Hippocampal formation (tissue), 2 donors: ENCODE measurements at regions not wholly inside any gene's neighbourhood (a gene's known extent, or its start where the extent isn't known, plus 50 kb on each side); places are given as distances from the start of the nearest gene placed in this dataset.
"Not testable (repeated sequence)": the region's sequence is repeated elsewhere in the genome, so short reads cannot be mapped to it uniquely, and the experiment has no call there.

Experiments
- DNase-seq, 2 donors: peaks; one replicate each; lab custom pipeline; 2025; lab: John Stamatoyannopoulos, UW

DNA sequence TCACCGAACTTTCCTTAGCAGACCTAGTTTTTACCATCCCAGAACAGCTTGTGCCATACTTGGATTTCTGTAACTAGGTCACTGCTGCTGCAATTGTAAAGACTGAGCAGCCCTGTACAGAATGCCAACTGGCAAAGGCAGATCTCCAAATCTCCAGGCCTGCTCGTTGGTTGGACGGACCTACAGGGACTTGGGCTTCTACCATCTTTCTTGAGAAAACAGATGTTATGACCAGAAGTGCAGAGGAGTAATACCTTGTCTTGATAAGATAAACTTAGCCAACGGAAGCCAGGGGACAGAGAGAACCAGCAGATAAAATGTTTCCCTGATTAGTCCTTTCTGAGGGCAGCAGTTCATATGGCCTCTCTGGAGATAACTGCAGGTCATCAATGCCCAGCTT is 304.1 kb downstream of the RFPL4B start:
- DNase-seq: peak; percentile 2 to 51

DNA sequence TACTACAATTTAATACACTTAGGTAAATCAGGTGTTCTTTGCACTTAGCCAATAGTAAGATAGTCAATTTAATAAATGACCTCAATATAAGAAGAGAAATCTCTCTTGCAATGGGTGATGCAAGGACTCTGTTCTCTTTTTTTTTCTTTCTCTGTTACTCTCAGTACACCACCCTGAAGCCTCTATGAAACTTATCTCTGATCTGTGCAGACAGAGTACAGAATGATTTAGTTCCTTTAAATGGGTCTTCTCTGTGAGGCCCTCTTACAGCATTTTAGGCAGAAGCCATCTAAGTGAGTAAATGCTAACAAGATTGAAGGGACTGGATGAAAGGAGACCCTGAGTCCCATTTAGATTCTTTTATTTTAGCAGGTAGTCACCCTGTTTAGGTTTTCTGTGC is 312.8 kb downstream of the RFPL4B start:
- no peak for DNase-seq

DNA sequence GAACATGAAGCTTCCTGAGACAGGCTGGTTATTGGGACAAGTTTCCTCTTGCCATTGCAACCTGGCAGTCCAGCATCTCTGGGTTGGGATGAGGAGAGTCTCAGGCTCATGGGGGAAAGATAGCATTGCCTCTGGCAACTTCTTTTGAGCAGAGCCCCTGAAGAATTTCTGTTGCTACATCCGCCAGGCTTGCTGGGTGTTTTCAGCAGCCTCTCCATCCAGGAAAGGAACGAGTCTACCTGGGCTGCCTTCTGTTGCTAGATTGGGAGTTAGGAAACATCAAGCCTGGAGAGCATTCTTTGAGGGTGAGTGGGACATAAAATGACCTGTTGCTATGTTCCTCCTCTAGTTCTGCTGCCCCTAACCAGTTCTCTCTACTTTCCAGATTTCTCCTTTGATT is 313.5 kb downstream of the RFPL4B start:
- no peak for DNase-seq

DNA sequence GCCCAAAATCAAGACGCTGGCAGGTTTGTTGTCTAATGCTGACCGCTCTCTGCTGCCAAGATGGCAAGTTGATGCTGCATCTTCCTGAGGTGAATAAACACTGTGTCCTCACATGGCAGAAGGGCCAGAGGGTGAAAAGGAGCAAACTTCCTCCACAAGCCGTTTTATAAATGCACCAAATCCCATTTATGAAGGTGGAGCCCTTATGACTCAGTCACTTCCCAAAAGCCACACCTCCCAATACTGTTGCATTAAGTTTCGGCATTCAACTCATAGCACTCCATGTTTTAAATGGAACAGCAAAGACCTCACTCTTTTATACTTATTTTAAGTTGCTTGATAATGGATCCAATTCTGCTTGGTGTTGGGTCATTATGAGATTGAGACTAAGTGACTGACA is 316.6 kb downstream of the RFPL4B start:
- DNase-seq: no peak

DNA sequence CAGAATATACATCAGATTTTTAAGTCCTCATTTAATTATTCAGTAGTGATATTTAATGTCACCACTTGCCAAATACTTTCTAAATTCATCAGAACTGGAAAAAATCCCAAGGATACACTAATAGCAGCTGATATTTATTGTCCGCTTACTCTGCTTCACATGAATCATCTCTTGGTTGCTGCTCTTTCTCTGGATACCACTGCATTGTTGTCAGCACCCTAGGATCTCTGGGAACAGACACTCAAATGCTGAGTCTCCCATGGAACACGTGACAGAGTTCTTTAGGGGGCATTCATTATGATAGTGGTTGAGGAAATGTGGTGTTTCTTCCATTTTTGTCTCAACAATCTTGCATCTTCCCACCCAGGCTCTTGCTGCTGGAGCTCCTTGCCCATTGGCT is 318.0 kb downstream of the RFPL4B start:
- no peak for DNase-seq

DNA sequence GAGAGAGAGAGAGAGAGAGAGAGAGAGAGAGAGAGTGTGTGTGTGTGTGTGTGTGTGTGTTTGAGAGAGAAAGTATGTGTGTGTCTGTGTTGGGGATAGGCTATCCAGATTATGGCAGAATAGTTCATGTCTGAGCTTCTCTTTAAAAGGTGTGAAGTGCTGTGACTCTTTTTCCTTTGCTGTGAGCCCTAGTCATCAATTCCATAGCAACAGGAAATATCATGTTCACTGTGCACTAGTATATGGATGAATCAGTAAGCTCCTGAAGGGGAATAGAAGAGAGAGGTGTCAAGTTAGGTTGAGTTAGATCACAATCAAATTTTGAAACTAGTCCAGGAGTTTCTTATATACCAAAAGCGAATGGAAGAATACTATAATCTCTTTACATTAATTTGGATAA is 318.7 kb downstream of the RFPL4B start:
- no peak for DNase-seq

DNA sequence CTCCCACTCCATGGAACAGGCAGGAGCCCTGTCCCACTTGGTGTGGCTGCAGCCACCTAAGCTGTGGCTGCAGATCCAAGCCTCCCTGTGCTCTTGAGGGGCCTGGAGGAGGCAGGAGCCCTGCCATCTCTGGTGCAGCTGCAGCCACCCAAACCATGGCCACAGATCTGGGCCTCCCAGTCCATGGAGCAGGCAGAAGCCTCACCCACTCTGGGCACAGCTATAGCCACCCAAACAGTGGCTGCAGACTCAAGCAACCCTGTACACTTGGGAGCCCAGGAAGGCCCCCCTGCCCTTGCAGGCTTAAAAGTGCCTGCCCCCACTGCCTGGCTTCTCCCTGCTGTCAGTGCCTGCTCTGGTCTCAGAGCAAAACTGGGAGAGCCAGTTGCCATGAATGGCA is 320.3 kb downstream of the RFPL4B start:
- no peak for DNase-seq

DNA sequence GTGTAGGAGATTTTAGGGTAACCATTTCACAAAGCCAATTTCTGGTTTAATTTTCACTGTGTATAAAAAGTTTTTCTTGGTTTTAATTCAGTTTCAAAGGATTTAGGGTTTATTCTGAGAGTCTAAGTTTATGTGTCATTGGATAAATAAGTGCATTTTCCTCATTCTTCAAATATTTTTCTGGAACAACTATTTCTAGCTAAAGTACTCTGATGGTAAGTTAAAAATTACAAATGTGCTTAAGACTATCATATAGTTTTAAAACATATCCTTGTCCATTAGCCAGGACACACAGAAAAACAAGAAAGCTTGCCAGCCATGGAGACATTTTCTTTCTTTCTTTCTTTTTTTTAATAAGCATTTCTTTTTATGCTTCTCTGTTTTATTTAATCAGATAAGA is 333.0 kb downstream of the RFPL4B start:
- no peak for DNase-seq

DNA sequence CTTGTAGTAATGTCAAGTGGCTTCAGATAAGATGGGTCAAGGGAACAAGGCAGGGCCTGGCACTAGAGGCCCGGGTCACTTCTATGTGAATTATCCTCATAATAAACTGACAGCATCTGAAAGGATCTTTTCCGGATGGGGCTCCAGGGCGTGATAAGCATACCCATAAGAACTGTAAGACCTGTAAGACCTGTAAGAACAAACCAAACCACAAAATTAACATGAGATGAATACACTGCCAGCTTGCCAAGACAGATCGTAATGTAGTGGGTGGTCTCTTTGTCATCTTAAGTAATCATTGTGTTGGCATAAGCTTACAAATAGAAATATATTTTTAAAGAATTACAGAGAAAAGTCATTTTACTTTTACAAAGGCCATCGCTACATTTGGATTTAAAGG is 334.9 kb downstream of the RFPL4B start:
- no peak for DNase-seq

DNA sequence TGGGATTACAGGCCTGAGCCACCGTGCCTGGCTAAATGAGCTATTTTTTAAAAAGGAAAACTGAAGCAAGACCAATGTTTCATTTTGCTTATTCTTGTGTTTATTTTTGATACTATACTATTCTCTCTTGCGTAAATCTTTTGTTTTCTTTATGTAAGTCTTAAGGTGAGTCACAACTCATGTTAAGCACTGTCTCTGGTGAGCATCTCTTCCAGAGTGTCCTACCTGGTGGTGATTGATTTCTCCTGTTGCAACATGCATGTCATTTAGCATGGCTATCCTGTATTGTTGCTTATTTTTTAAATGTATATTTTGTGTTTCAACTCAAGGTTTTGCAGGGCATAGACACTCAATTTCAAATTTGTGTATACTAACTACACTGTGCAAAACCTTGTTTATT is 336.0 kb downstream of the RFPL4B start:
- DNase-seq: no peak

DNA sequence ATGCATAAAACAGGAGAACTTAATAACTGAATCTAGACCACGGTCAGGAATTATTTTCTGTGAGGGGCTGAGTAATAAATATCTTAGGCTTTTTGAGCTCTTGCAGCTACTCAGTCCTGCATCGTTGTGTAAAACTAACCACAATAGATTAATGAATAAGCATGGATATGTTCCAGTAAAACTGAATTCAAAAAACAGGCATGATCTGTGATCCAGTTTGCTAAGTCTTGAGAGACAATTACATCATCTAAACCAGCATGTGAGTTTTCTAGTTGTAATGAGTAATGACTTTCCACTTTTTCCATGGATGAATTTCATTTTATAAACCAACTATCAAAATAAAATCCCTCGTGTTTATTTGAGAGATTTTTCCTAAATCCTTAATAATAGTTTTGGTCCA is 336.8 kb downstream of the RFPL4B start:
- DNase-seq: no peak

DNA sequence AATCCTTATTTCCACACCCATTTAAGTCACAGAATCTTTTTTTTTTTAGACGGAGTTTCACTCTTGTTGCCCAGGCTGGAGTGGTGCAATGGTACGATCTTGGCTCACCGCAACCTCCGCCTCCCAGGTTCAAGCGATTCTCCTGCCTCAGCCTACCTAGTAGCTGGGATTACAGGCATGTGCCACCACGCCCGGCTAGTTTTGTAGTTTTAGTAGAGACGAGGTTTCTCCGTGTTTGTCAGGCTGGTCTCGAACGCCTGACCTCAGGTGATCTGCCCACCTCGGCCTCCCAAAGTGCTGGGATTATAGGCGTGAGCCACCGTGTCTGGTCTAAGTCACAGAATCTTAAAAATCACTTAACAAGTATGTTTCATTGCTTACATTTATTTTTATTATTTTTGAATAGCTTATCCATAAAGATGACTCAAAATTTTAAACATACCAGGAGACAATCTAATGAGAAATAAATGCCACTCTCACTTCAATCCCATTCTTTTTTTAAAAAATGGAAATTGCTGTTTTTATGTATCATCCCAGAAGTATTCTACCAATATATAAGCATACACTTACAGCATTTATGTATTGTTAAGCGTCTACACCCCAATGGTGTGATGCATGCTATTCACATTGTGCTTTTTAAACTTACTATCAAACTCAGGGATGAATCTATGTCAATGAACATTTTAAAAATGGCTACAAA is 338.5 kb downstream of the RFPL4B start:
- not testable (repeated sequence) for DNase-seq

DNA sequence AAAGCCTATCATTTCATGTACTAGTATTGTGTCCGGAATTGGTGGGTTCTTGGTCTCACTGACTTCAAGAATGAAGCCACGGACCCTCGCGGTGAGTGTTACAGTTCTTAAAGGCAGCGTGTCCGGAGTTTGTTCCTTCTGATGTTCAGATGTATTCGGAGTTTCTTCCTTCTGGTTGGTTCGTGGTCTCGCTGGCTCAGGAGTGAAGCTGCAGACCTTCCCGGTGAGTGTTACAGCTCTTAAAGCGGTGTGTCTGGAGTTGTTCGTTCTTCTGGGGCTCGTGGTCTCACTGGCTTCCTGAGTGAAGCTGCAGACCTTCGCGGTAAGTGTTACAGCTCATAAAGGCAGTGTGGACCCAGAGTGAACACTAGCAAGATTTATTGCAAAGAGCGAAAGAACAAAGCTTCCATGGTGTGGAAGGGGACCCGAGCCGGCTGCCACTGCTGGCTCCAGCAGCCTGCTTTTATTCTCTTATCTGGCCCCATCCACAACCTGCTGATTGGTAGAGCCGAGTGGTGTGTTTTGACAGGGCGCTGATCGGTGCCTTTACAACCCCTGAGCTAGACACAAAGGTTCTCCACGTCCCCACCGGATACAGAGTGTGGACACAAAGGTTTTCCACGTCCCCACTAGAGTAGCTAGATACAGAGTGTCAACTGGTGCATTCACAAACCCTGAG is 341.5 kb downstream of the RFPL4B start:
- DNase-seq: not testable (repeated sequence)

DNA sequence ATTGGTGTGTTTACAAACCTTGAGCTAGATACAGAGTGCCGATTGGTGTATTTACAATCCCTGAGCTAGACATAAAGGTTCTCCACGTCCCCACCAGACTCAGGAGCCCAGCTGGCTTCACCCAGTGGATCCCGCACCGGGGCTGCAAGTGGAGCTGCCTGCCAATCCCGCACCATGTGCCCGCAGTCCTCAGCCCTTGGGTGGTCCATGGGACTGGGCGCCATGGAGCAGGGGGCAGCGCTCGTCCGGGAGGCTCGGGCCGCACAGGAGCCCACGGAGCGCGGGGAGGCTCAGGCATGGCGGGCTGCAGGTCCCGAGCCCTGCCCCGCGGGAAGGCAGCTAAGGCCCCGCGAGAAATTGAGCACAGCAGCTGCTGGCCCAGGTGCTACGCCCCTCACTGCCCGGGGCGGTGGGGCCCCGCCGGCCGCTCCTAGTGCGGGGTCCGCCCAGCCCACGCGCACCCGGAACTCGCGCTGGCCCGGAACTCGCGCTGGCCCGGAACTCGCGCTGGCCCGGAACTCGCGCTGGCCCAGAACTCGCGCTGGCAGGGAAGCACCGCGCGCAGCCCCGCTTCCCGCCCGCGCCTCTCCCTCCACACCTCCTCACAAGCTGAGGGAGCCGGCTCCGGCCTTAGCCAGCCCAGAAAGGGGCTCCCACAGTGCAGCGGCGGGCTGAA is 342.2 kb downstream of the RFPL4B start:
- not testable (repeated sequence) for DNase-seq

DNA sequence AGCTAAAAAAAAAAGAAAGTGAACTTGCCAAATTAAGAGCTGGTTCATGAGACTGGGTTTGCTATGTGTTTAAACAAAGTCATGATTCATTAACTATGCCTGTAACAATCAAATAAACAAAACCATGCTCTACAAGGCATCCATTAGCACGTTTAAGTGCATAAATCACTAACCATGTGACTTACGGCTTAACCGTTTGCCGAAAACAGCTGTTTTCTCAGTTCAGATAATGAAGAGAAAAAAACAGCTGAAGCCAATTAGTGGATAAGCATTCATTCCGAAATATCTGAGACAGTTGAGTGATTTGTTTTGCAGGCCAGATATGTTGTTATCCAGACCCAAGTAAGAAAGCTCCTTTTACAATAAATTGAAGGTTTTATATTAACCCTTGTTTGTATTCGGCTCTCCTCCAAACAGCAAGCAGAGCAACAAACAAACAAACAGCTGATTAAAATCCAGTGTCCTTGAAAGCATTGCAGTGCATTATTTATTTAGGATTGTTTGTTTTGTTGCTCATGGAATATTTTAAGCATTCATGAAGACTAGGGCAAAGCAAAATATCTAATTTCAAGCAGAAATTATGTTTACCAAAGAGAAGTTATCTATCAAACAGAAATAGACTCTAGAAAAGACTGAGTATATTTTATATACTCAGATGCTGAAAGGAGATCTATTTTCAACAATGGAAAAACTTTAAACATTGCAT is 343.5 kb downstream of the RFPL4B start:
- DNase-seq: no peak

DNA sequence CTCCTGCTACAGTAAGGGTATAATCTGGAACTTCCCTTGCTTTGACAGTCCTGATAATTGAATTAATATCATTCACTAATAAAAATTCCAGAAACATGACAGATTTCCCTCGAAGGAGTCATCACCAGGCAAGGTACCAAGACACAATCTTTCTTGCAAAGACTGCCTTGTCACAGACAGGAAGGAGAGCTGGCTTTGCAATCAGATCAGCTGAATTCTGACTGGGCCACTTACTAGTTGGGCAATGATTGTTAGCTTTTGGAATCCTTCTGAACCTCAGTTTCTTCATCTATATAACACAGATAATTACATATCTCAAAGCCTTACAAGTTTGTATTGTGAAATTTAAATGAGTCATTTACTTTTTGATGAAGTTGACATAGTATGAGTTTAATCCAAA is 344.2 kb downstream of the RFPL4B start:
- no peak for DNase-seq

DNA sequence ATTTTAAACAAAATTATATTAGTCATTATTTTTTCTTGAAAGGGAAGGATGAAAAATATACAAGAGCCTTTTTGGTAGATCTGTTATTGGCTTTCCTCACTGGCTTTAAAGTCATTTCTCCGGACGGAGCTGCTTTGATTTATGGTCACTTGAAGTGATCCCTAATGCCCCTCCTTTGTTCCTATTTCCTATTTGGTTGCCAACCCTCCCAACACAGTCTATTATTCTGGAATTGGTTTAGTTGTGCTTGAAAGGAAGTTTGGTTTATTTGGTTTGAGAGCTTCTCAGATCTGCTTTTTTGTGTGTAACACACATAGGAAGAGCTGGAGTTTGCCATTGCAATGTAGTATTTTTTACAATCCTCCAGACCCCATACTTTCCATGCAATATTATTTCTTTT is 347.9 kb downstream of the RFPL4B start:
- no peak for DNase-seq

DNA sequence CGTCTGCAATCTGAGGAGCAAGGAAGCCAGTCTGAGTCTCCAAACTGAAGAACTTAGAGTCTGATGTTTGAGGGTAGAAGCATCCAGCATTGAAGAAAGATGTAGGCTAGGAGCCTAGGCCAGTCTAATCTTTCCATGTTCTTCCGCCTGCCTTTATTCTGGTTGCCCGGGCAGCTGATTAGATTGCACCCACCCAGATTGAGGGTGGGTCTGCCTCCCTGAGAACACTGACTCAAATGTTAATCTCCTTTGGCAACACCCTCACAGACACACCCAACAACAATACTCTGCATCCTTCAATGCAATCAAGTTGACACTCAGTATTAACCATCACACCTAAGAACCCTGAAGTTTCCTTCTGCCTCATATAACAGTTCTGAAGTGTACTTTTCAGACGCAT is 350.1 kb downstream of the RFPL4B start:
- DNase-seq: no peak

DNA sequence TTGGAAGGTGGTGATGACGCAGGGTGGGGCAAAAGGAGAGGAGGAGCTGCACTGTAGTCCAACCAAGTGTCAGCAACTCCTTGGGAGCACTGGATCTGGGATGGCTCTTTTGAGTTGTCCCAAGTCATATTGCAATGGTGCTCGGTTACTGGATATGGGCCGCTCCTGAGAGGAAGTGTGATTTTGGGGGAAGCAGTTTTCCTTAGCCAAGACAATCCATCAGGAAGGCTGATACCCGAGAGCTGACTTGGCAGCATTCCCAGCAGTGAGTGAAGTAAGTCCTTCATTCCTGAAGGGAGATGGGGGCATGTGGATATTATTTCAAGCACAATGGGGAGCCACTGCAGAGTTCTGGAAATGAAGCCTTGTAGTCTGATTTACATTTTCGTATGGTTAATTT is 354.1 kb downstream of the RFPL4B start:
- DNase-seq: no peak

DNA sequence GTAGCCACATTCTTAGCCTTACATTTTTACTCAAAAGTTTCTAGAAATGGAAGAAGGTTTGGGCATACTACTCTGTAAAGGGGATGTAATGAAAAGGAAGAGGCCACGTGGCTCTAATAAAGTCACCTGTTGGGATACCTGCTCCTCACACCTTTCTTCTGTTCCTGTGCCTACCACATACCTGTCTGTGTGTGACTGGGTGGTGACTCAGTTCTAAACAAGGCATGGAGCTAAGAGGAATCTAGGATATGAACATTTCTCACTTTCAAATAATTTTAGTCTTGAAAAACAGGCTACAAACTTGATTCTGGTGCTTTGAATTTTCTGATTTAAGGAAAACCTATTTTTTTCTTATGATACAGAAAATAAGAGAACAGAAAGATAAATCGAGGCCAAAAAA is 363.6 kb downstream of the RFPL4B start:
- no peak for DNase-seq

DNA sequence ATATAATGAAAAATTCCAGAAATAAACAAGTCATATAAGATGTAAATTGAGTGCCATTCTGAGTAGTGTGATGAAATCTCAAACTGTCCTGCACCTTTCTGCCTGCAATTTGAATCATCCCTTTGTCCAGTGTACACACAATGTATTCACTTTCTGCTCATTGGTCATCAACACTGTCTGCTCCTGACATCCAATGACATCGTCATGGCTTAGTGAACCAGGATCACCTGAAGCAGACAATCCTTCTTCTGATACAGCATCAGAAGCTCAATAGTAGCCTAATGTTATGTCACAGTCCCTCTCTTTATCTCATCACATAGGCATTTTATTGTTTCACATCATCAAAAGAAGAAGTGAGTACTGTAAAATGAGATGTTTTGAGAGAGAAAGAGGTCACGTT is 366.3 kb downstream of the RFPL4B start:
- DNase-seq: no peak

DNA sequence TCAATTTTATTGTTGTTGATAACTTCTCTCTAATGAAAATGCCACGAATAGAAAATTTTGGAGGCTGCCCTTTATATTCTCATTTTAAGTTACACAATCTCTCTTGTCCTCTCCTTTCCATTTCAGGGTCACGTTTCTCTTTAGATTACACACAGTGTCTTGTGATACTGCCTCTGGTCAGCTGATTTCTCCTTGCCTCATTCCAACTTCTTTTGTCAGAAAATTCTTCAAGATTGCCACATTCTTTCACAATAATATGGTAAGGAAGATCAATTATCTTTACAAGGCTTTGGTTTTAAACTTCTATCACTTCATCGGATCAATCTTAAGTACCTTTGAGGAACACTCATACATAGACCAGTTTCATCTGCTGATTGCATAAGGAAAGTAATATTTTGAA is 370.3 kb downstream of the RFPL4B start:
- no peak for DNase-seq

DNA sequence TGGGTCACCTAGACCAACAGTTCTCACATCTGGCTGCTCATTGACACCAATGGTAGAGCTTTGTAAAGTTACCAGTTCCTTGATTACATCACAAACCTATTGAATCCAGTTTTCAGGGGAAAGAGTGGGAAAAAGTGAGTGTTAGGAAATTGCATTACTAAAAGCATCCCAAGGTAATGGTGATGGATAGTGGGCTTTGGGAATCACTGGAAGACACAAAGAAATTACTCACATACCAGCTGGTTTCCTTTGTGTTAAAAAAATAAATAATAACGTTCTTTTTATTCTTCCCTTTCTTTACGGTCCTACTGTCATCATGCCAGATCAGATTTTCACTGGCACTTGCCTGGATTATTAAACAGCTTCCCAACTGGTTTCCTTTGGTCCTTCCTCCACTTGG is 370.7 kb downstream of the RFPL4B start:
- DNase-seq: no peak
